Tibial artery (tissue), 4 donors: ENCODE measurements at regions not wholly inside any gene's neighbourhood (a gene's known extent, or its start where the extent isn't known, plus 50 kb on each side); places are given as distances from the start of the nearest gene placed in this dataset.
"Not testable (repeated sequence)": the region's sequence is repeated elsewhere in the genome, so short reads cannot be mapped to it uniquely, and the experiment has no call there.

ENCODE experiments used
- DNase-seq, 2 donors: peaks; one replicate each; pipeline ENCODE4 v3.0.0-alpha.2; 2019
- H3K27ac ChIP-seq, 2 donors: fragments of 200-600 bp; sonication (generic) in 1 of 2; 1 replicate in 1 of 2; 2 replicates in 1 of 2; pipeline ENCODE4 v1.5.1; 2018 to 2019; ENCODE audit warnings: mild to moderate bottlenecking in 1 of 2
- H3K27me3 ChIP-seq, 2 donors: fragments of 200-600 bp; sonication (generic) in 1 of 2; one replicate each; pipeline versions ENCODE4 v1.5.1 to v1.6.0; 2016 to 2019
- H3K36me3 ChIP-seq, 3 donors: fragments of 200-600 bp; sonication (generic) in 2 of 3; one replicate each; pipeline ENCODE4 v1.5.1; 2016 to 2019; ENCODE audit warnings: mild to moderate bottlenecking in 2 of 3
- H3K4me1 ChIP-seq, 4 donors: fragments of 200-600 bp; sonication (generic) in 2 of 4; 1 replicate in 3 of 4; 2 replicates in 1 of 4; pipeline ENCODE4 v1.5.1; 2016 to 2019
- H3K4me3 ChIP-seq, 2 donors: fragments of 200-600 bp; sonication (generic) in 1 of 2; 1 replicate in 1 of 2; 2 replicates in 1 of 2; pipeline ENCODE4 v1.5.1; 2018 to 2019; ENCODE audit warnings: mild to moderate bottlenecking in 2 of 2
- H3K9me3 ChIP-seq, 3 donors: fragments of 200-600 bp; sonication (generic) in 1 of 3; one replicate each; pipeline ENCODE4 v1.5.1; 2016 to 2019
- CTCF ChIP-seq, 2 experiments: fragments of 200-600 bp in 1 of 2; fragments of 450-650 bp in 1 of 2; IDR thresholded peaks; one replicate each; pipeline ENCODE4 v1.5.1; 2017 to 2019; ENCODE audit warnings: antibody characterized with exemption in 2 of 2, mild to moderate bottlenecking in 1 of 2, moderate library complexity in 1 of 2
- intact Hi-C: fragments of 100-400 bp; cut with DNase I; formaldehyde crosslinking; loops from one replicate; pipeline ENCODE4 v1.15.0; 2023; ENCODE audit warnings: low total_unique reads

- no peak for DNase-seq
- intact Hi-C loops = no loop called here
- H3K36me3 ChIP-seq = no peaks in the 10 kb centered on the region
- H3K27me3 ChIP-seq = no peaks in the 10 kb centered on the region
- no peak overlapping the region for H3K4me3 ChIP-seq
- TF ChIP-seq CTCF (IDR thresholded peaks at IDR 0.05) = no peak
- H3K9me3 ChIP-seq = no peaks in the 10 kb centered on the region
- H3K4me1 ChIP-seq = no peaks in the 10 kb centered on the region
- no peak overlapping the region for H3K27ac ChIP-seq
These were observed 90.6 kb upstream of the ADGRB3 start for GRCh38 chr6:68544450-68544849.

GRCh38 chr6:68533339-68533795, 101.7 kb upstream of the ADGRB3 start:
- TF ChIP-seq CTCF (IDR thresholded peaks at IDR 0.05) = no peak
- no peak overlapping the region for H3K27ac ChIP-seq
- DNase-seq = no peak
- H3K4me3 ChIP-seq = no peak overlapping the region
- no peaks in the 10 kb centered on the region for H3K27me3 ChIP-seq
- H3K36me3 ChIP-seq = no peaks in the 10 kb centered on the region
- no peaks in the 10 kb centered on the region for H3K9me3 ChIP-seq
- H3K4me1 ChIP-seq = no peaks in the 10 kb centered on the region
- intact Hi-C loops = no loop called here

- H3K36me3 ChIP-seq = no peaks in the 10 kb centered on the region
- no peak for DNase-seq
- no peaks in the 10 kb centered on the region for H3K27me3 ChIP-seq
- H3K9me3 ChIP-seq = no peaks in the 10 kb centered on the region
- intact Hi-C loops = no loop called here
- H3K27ac ChIP-seq = no peak overlapping the region
- H3K4me3 ChIP-seq = no peak overlapping the region
- H3K4me1 ChIP-seq = no peaks in the 10 kb centered on the region
- TF ChIP-seq CTCF (IDR thresholded peaks at IDR 0.05) = no peak
These were observed 107.4 kb upstream of the ADGRB3 start for GRCh38 chr6:68527691-68528090.

GRCh38 chr6:68506911-68507310, 128.2 kb upstream of the ADGRB3 start:
- Histone ChIP-seq H3K4me3 (no peak overlapping the region), H3K27ac (no peak overlapping the region), H3K36me3 (no peaks in the 10 kb centered on the region), H3K27me3 (no peaks in the 10 kb centered on the region), H3K4me1 (no peaks in the 10 kb centered on the region), H3K9me3 (no peaks in the 10 kb centered on the region)
- DNase-seq = no peak
- TF ChIP-seq CTCF (IDR thresholded peaks at IDR 0.05) = no peak
- intact Hi-C loops = no loop called here

GRCh38 chr6:68502946-68503345, 132.1 kb upstream of the ADGRB3 start:
- Histone ChIP-seq H3K4me3 (no peak overlapping the region), H3K36me3 (no peaks in the 10 kb centered on the region), H3K9me3 (no peaks in the 10 kb centered on the region), H3K4me1 (no peaks in the 10 kb centered on the region), H3K27me3 (no peaks in the 10 kb centered on the region), H3K27ac (no peak overlapping the region)
- intact Hi-C loops = no loop called here
- DNase-seq = no peak
- TF ChIP-seq CTCF (IDR thresholded peaks at IDR 0.05) = no peak

GRCh38 chr6:68497927-68498326, 137.2 kb upstream of the ADGRB3 start:
- Histone ChIP-seq H3K4me3 (no peak overlapping the region), H3K27ac (no peak overlapping the region), H3K4me1 (no peaks in the 10 kb centered on the region), H3K27me3 (no peaks in the 10 kb centered on the region), H3K9me3 (no peaks in the 10 kb centered on the region), H3K36me3 (no peaks in the 10 kb centered on the region)
- no peak for DNase-seq
- no peak for TF ChIP-seq CTCF (IDR thresholded peaks at IDR 0.05)
- intact Hi-C loops = no loop called here

- H3K4me3 ChIP-seq, H3K36me3 ChIP-seq, H3K27me3 ChIP-seq, H3K27ac ChIP-seq, DNase-seq, H3K4me1 ChIP-seq, H3K9me3 ChIP-seq, intact Hi-C loops: not testable (repeated sequence)
These were observed 140.2 kb upstream of the ADGRB3 start for GRCh38 chr6:68494880-68495279.
